Midbrain (tissue), 1 donor: ENCODE measurements at regions not wholly inside any gene's neighbourhood (a gene's known extent, or its start where the extent isn't known, plus 50 kb on each side); places are given as distances from the start of the nearest gene placed in this dataset.
"Not testable (repeated sequence)": the region's sequence is repeated elsewhere in the genome, so short reads cannot be mapped to it uniquely, and the experiment has no call there.

ENCODE experiments used
- DNase-seq: peaks from one replicate; lab custom pipeline; 2025; lab: John Stamatoyannopoulos, UW

- DNase-seq: no peak
Measured at GRCh38 chr6:18527836-18528743, 140.9 kb downstream of the RNF144B start.

DNA sequence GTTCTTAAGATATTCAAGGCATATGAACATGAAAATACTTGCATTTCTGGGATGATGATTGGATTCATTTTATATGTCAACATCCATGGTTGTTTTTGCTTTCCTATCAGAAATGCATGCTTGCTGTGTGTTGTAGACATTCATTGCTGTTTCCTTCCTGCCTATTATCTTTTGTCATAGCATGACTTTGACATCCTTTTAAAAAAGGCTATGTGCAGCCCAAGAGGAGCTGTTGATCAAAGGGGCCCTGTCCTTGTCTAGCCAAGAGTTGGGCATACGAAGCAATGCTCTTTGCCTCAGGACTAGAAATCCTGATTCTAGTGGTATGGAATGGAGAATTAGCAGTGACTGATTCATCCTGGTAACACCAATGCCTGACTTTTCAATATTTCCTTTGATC is 143.1 kb downstream of the RNF144B start:
- no peak for DNase-seq

DNA sequence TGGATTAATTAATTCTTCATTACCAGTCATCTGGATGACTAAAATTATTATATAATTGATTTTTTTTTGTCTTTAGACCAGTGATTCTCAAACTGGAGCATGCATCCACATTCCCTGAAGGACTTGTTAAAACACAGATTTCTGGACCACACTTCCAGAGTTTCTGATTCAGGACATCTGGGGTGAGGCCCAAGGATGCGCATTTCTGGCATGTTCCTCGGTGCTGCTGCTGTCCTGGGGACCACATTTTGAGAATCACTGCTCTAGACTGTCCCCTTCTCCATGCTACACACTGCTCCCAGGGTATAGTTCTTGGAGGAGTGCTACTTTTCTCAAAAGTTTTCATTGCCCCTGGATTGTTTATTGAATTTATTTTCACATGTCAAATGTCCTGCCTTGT is 145.0 kb downstream of the RNF144B start:
- no peak for DNase-seq

DNA sequence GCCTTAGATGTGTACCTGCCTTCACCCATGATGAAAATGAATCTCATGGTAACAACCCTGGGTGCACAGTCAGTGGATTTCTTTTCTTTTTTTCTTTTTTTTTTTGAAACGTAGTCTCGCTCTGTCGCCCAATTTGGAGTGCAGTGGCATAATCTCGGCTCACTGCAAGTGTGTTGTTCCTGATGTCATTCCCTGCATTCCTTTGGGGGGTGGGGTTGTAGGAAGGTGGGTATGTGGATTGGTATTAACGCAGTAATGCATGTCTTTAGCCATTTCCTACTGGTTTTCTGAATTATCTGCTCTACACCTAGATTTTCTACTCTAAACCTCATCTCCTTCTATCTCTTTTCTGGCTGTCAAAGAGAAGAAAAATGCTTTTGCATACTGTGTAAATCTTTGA is 146.6 kb downstream of the RNF144B start:
- DNase-seq: no peak

DNA sequence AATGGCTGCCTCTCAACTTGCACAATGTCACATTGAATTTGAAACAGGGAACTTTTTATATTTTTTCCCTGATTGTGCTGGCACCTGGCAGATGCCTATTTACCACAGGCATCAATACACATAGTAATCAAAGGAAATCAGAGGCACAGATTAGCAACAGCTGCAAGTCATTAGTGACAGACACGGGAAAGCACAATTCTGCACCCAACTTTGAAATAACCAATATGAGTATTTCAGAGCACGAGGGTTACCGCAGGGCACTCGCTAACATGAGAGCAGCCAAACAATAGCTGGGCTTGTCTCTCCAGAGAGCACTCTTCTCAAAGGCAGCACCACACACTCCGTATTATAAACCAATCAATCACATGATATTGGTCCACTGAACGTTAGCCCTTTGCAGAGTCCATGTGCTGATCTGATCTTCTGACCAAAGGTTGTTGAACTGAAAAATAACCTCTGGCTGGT is 149.5 kb downstream of the RNF144B start:
- no peak for DNase-seq

DNA sequence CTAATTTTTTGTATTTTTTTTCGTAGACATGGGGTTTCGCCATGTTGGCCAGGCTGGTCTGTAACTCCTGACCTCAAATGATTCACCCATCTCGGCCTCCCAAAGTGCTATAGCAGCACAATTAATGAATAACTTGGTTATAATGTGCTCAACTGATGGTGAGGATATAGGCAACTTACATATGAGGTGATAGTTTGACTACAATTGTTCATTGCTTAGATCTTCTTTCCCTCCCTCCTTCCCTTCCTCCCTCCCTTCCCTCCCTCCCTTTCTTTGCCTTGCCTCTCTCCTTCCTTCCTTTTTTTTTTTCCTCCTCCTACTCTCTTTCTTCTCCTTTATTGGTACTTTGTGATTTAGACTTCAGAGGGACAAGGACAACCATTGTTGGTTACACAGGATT is 151.2 kb downstream of the RNF144B start:
- no peak for DNase-seq

DNA sequence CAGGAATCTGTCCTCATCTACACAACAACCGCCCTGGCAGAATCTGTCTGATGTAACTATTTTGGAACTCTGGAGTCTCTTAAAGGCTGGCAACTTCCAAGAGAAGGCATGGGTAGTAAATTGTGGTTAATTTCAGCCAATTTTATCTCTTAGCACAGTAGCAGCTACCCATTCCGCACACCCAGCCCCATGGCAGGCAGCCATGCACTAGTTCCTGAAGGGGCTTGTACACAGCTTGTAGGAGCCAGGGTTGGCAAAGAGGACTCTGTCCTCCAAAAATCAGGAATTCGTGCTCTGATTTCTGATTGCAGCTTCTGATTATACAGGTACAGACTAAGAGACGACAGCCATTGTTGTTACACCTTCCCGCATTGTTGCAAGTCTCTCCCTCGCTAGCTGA is 155.9 kb downstream of the RNF144B start:
- DNase-seq: no peak

- not testable (repeated sequence) for DNase-seq
Measured at GRCh38 chr6:18545142-18545541, 158.0 kb downstream of the RNF144B start.

DNA sequence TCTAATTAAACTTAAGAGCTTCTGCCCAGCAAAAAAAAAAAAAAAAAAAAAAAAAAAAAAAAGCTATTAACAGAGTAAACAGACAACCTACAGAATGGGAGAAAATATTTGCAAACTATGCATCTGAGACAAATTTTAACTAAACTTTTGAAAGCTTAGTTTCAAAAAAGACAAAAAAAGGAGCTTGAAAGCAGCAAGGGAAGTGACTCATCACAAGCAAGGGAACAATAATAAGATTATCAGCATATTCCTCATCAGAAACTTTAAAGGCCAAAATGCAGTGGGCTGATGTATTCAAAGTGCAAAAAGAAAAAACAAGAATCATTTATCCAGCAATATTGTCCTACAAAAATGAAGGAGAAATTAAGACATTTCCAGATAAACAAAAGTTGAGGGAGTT is 158.6 kb downstream of the RNF144B start:
- no peak for DNase-seq

- DNase-seq: no peak
Measured at GRCh38 chr6:18550119-18550518, 163.0 kb downstream of the RNF144B start.

DNA sequence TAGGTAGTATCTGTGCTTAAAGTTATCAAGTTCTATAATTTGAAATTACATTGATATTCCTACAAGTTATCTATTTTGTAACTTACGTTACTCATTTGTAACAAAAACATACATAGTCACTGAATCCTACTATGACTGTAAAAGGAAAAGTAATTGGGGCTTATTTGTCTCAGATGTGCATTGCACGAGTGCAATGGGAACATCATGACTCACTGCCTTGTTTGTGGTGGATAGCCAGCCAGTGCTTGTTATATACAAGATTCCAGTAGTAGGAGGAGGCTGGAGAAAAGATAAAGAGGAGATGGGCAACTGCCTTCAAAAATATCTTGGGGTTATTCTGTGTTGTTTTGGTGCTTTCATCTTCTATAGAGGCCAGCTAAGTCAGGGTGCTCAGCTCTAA is 164.1 kb downstream of the RNF144B start:
- DNase-seq: no peak

DNA sequence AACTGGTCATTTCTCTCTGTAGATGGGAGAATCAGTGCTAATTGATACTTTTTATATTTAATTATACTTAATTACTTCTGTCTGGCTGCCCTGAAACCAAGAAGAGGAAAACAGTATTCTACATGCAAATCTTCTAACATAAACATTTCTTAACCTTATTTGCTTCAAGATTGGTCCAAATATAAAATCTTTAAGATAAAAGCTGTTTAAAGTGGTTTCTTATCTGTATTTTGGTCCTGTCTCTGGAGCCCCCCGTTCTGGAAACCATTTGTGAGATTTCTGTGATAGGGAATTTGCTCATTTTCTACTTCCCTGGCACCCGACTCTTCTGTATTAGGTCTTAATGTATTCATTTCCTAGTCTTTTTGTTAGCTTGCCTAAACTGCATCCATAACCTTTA is 168.6 kb downstream of the RNF144B start:
- no peak for DNase-seq

- no peak for DNase-seq
Measured at GRCh38 chr6:18561037-18561750, 174.0 kb downstream of the RNF144B start.

DNA sequence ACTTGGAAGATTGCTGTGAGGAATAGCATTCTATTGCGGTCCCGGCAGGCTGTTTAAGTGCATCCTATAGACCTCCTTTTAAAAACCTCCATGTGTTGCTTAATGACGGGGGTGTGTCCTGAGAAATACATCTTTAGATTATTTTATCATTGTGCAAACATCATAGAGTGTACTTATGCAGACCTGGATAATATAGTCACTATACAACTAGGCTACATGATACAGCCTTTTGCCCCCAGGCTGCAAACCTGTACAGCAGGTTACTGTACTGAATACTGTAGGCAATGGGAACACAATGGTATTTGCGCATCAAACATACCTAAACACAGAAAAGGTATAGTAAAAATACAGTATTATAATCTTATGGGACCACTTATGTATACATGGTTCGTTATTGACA is 175.6 kb downstream of the RNF144B start:
- DNase-seq: no peak

GRCh38 chr6:18564775-18565174 is 177.6 kb downstream of the RNF144B start:
- no peak for DNase-seq

- no peak for DNase-seq
Measured at GRCh38 chr6:18565231-18565630, 178.1 kb downstream of the RNF144B start.

GRCh38 chr6:18567380-18567779 is 180.2 kb downstream of the RNF144B start:
- DNase-seq: no peak

DNA sequence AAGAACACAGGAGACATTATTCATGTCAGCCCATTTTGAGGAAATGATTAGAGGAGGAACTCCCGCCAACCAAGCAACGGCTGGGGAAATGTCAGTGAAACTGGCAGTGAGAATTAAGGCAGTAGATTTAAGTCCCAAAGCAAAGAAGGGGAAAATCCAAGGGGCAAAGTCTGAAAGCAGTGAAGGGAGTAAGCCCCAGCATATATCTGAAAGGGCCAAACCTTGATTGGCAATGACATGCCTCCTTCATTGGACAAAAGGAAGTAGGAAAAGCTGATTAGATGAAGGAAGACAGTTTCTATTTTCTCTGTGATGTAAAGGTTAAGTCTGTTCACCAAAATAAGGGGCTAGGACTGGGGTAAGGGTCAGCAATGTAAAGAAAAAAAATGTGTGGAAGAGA is 190.3 kb downstream of the RNF144B start:
- no peak for DNase-seq

DNA sequence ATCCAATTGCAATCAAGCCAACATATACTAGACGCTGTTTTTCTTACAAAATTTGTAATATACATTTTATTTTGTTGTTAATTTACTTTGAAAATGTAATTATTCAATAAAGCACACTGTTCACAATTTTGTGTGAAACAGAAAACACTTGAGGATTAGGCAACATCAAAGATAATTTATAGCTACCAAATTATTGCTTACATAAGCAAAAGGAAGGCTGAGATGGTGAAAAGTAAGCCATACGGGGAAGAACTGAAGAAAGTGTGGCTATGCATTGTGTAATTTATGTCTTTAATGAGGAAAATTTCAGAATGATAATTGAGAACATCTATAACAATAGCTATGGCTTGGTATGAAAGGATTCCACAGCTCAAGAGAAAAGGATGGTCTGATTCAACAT is 192.0 kb downstream of the RNF144B start:
- DNase-seq: no peak

DNA sequence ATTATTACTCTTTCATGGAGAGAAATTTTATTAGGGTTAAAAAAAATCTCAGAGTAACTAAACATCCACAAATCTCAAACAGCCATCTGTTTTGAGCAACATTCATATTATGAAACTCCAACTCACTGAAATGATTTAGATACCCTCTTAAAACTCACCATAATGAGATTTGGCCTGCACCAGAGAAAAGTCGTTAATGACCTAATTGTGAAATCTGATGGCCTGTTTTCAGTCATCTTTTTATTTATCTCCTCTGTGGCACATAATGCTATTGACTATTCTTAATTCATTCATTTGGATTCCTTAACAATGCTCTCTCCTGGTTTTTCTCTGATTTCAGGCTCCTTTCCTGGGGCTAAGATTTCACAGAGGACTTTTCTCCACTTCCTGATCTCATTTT is 192.7 kb downstream of the RNF144B start:
- no peak for DNase-seq

DNA sequence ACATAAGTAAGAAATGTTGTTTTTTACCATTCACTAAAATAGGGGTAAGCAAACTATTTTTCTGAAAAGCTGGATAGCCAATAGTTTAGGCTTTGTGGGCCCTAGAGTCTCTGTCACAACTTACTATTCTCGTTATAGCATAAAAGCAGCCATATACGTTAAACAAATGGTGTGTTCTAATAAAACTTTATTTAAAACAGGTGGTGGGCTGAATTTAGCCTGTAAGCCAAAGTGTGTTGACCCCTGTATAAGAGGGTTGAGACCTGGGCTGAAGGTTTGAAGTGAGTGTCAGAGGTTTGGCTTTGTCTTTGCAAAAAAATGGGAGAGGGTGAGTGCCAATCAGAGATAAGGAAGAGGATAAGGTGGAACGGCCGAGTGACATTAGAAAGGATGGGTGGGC is 197.2 kb downstream of the RNF144B start:
- DNase-seq: no peak

DNA sequence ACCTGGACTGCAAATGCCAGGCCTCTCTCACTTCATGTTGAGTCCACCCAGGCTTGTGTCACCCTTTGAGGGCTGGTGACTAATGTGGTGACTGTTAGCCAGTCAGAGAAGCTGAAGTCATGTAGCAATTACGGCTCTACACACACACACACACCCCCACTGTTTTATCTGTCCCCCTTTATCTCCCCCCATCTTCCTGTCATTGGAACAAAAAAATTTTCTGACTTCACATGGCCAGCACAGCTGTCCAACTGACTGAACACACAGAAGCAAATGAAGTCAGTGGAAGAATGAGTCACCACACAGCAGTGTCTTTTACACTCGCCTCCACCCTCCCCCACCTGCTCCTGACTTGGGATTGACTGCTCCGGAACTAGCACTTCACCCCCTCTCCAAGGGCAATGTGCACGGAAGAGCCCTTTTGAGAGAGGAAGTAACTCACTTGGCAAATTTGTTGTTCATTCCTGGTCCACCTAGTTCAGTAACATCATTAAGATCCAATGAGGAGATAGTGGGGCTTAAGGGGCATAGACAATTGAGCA is 198.0 kb downstream of the RNF144B start:
- DNase-seq: no peak

DNA sequence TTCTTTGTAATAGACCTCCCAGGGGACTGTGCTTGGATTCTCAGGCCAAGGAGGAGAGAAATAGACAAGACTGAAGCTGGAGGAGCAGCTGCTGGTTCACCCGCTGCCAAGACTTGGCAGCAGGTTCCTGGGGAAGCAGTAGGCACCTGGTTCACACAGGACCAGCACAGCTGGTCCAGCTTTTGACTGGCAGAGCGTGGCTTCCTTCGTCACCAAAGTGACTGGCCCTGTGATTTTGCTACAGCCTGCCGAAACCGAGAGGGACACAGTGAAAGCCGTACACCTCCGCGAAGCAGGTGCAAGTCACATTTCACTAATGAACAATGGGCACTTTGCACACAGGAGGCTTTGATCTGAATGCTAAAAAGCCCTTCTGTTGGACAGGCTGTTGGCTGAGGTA is 199.0 kb downstream of the RNF144B start:
- DNase-seq: no peak
